Esophagus muscularis mucosa (tissue), 4 donors: ENCODE measurements at regions not wholly inside any gene's neighbourhood (a gene's known extent, or its start where the extent isn't known, plus 50 kb on each side); places are given as distances from the start of the nearest gene placed in this dataset.

Experiments
- CTCF ChIP-seq, 3 experiments: fragments of 200-600 bp in 2 of 3; fragments of 450-650 bp in 1 of 3; sonication (generic) in 2 of 3; IDR thresholded peaks; one replicate each; pipeline ENCODE4 v1.5.1; 2017 to 2019; ENCODE audit warnings: antibody characterized with exemption in 3 of 3, mild to moderate bottlenecking in 2 of 3, moderate library complexity in 1 of 3
- EP300 ChIP-seq: sonication (generic); formaldehyde crosslinking; IDR thresholded peaks from one replicate; pipeline ENCODE4 v1.6.1; 2017; ENCODE audit warnings: antibody characterized with exemption
- POLR2A ChIP-seq: fragments of 450-650 bp; IDR thresholded peaks from one replicate; pipeline ENCODE4 v1.6.1; 2017; ENCODE audit warnings: antibody characterized with exemption, moderate library complexity, mild to moderate bottlenecking, low read depth

GRCh38 chr2:241947401-241947800 lies 77.9 kb downstream of the RTP5 start:
- TF ChIP-seq POLR2A, result no peak
- TF ChIP-seq EP300, result no peak
- no peak for TF ChIP-seq CTCF (IDR thresholded peaks at IDR 0.05)
